Peyer's patch (tissue), 4 donors: ENCODE measurements at regions not wholly inside any gene's neighbourhood (a gene's known extent, or its start where the extent isn't known, plus 50 kb on each side); places are given as distances from the start of the nearest gene placed in this dataset.

Source experiments
- POLR2A ChIP-seq, 2 donors: fragments of 450-650 bp; IDR thresholded peaks; one replicate each; pipeline ENCODE4 v1.5.1; 2017; ENCODE audit warnings: antibody characterized with exemption in 2 of 2, mild to moderate bottlenecking in 2 of 2, moderate library complexity in 2 of 2
- TF ChIP-seq, protein P1 (sequence below), 6 experiments: fragments of 450-650 bp in 4 of 6; fragments of 200-600 bp in 2 of 6; sonication (generic) in 1 of 6; IDR thresholded peaks; one replicate each; pipeline ENCODE4 v1.5.1; 2017 to 2019; ENCODE audit warnings: antibody characterized with exemption in 6 of 6, mild to moderate bottlenecking in 3 of 6, moderate library complexity in 1 of 6

DNA sequence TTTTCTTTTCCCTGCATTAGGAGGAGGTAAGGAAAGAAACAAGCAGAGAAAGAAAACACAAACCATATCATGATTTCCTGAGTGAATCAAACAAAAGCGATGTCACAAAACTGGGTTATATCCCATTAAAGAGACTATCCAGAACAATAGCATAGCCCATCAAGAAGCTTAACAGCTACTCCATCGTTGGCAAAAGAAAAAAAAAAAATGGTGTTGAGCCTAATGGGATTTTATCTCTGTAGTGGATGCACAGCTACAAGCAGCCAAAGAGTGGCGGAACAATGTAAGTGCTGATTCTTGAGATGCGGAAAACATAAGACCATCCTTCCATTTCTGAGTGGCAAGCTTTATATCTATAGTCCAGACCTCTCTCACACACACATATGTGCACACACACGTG lies 106.2 kb upstream of the NRSN1 start:
- no peak for TF ChIP-seq POLR2A (IDR thresholded peaks at IDR 0.05)
- TF ChIP-seq, protein P1, sequence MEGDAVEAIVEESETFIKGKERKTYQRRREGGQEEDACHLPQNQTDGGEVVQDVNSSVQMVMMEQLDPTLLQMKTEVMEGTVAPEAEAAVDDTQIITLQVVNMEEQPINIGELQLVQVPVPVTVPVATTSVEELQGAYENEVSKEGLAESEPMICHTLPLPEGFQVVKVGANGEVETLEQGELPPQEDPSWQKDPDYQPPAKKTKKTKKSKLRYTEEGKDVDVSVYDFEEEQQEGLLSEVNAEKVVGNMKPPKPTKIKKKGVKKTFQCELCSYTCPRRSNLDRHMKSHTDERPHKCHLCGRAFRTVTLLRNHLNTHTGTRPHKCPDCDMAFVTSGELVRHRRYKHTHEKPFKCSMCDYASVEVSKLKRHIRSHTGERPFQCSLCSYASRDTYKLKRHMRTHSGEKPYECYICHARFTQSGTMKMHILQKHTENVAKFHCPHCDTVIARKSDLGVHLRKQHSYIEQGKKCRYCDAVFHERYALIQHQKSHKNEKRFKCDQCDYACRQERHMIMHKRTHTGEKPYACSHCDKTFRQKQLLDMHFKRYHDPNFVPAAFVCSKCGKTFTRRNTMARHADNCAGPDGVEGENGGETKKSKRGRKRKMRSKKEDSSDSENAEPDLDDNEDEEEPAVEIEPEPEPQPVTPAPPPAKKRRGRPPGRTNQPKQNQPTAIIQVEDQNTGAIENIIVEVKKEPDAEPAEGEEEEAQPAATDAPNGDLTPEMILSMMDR (IDR thresholded peaks at IDR 0.05) = no peak
